HG03139 (cell line): ENCODE measurements at regions not wholly inside any gene's neighbourhood (a gene's known extent, or its start where the extent isn't known, plus 50 kb on each side); places are given as distances from the start of the nearest gene placed in this dataset.
"Not testable (repeated sequence)": the region's sequence is repeated elsewhere in the genome, so short reads cannot be mapped to it uniquely, and the experiment has no call there.

Experiments used
- ATAC-seq: cut with Tn5 transposase; IDR thresholded peaks from one replicate; pipeline ENCODE4 v1.9.1; 2021; ENCODE audit not compliant: unreplicated experiment

DNA sequence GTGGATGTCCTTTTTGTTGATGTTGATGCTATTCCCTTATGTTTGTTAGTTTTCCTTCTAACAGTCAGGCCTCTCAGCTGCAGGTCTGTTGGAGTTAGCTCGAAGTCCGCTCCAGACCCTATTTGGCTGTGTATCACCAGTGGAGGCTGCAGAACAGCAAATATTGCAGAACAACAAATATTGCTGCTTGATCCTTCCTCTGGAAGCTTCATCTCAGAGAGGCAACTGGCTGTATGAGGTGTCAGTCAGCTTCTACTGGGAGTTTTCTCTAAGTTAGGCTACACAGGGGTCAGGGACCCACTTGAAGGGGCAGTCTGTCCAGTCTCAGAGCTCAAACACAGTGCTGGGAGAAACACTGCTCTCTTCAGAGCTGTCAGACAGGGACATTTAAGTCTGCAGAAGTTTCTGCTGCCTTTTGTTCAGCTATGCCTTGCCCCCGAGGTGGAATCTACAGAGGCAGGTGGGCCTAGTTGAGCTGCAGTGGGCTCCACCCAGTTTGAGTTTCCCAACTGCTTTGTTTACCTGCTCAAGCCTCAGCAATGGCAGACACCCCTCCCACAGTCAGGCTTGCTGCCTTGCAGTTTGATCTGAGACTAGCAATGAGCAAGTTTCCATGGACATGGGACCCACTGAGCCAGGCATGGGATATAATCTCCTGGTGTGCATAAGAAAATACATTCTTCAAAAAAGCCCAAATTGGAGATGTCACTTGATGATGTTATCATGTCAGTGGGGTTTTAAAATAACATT, 99.5 kb downstream of the KDM5D start:
- ATAC-seq: no peak

DNA sequence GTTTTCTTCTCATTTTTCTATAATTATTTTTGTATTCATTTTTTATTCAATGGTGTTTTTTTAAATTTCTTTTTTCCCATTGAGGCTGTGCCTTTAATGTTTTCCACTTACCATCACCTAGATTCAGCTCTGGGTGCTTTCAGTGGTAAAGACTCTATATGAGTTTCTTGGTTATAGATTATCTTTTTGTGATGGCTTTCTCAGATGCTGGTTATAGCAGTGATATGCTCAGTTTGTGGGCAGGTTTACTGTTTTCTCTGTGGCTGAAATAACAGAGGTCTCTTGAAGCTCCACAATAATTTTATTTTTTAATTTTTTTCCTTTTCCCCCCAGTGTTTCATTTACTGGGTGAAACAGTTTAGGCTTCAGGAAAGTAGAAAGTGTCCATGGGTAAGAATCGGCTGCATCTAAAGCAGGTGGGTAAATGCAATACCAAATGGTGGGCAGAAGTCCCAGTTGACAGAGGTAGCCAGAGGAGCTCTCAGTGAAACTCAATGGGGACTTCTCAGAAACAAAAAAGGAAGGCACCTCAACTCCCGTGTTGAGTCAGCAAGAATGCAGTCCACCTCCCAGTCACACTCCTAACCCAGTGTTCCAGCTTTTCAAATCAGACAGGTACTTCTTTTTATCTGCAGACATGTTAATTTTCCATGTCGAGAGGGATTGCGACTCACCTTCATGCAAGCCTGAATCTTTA, 106.7 kb downstream of the KDM5D start:
- ATAC-seq: no peak

DNA sequence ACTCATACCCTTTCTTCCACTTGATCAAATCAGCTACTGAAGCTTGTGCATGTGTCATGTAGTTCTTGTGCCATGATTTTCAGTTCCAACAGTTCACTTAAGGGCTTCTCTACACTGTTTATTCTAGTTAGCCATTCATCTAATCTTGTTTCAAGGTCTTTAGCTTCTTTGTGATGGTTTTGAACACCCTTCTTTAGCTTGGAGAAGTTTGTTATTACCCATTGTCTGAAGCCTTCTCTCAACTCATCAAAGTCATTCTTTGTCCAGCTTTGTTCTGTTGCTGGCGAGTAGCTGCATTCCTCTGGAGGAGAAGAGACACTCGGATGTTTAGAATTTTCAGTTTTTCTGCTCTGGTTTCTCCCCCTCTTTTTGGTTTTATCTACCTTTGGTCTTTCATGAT, 115.6 kb downstream of the KDM5D start:
- ATAC-seq: no peak

DNA sequence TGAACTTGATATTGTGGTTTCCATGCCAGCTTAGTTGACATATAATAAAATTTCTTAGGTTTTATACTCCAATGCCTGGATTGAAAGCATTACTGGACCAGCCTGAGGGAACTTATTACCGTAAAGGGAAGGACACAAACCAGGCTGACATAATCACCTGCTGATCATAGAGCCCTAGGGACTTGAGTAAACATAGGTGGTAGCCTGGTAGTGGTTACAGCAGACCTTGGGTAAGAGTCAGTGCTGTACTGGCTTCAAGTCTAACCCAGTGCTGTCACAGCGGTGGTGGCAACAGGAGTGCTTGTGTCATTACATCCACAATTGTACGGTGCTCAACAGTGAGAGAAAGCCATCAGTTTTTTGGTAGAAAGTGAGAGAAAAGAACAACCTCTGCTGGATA, 122.1 kb downstream of the KDM5D start:
- ATAC-seq: no peak

DNA sequence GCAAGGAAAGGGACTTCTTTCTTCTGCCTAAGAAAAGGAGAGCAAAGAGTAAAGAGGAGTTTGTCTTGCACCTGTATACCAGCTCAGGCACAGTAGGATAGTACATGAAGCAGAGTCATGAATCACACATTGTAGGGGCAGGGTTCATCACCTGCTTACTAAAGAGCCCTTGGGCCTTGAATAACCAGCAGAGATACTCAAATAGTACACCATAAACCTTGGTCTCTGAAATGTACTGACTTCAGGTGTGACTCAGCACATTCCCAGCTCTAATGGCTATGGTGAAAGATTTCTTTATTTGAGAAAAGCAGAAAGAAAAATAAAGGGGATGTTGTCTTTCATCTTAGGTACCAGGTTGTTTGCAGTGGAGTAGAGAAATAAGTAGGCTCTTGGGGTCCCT, 122.8 kb downstream of the KDM5D start:
- ATAC-seq: no peak

DNA sequence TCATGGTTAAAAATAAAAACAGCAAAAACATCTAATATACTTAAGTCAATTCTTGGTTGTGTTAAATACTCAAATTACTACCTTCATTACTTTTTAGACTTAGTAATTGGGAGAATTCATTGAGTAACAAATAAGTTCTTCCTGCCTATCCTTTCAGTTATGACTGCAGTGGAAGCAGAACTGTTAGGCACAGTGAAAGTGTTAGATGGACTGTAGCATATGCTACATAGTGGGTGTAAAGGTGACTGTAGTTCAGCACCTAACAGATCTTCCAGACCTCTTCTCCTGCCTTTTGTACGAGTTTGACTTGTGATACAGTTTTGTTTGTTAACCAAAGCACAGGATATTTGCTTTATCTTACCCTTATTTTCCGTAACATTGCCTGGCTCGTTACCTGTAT, 143.4 kb downstream of the KDM5D start:
- no peak for ATAC-seq

DNA sequence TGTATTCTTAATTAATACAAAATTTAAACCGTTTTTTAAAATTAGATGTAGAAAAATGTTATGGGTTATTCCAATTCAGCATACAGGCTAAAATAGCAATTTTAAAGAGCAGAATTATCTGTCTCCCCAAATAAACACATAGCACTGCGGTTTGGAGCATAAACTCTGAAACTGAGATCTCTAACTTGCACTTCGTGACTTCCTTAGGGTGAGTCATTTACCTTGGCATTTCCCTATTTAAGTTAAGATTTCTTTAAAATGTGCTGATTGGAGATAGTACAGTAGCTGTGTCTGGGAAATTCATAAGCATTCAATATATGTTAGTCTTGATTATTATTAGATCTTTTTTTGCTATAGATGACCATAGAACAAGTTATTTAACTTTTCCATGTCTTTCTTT, 143.8 kb downstream of the KDM5D start:
- ATAC-seq: no peak

DNA sequence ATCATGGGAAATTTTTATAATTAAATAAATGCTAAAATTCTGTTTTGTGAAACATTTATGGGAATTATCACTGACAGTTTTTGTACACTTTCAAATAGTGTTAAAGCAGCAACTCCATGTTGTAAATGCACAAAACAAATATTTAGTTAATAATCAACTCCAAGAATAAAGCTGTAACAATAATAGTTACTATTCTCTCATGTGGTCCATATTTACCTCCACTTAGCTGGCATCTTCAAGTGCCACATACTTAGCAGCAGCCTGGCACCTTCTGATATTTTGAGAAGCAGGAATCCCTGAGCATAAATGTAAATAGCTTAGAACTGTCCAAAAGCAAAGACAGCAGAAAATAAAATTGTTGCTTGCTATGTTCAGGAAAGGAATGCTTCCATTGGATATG, 154.3 kb downstream of the KDM5D start:
- ATAC-seq: no peak

DNA sequence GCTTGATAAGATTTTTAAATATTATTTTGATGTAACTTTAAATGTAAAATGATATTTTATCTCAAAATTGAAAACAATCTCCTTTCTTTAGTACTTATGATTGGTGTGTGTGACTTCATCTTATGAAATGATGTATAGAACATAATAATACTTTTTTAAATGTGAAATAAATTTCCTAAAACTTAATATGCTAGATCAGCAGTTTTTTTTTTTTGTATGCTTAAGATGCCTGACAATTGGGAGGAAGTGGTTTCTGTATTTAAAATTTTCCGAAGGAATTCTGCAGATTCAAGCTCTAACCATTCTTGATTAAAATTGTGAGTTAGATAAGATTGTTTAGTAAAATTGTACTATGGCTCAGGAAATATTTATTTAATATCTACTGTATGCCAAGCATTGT, 154.9 kb downstream of the KDM5D start:
- ATAC-seq: no peak

DNA sequence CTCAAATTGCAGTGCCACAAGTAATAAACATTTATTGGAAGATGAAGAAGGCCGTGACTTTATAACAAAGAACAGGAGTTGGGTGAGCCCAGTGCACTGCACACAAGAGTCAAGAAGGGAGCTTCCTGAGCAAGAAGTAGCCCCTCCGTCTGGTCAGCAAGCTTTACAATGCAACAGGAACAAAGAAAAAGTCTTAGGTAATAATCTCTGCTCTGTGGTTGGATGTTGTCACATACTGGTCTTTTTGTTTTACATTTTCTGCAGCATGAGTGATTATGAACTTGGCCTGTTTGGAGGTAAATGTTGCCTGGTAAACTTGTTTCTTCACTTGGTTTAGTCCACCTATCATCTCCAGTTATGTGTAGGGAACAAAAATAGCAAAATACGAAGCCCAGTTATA, 157.2 kb downstream of the KDM5D start:
- ATAC-seq: no peak

DNA sequence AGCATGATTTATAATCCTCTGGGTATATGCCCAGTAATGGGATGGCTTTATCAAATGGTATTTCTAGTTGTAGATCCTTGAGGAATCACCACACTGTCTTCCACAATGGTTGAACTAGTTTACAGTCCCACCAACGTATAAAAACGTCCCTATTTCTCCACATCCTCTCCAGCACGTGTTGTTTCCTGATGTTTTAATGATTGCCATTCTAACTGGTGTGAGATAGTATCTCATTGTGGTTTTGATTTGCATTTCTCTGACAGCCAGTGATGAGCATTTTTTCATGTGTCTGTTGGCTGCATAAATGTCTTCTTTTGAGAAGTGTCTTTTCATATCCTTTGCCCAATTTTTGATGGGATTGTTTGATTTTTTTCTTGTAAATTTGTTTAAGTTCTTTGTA, 163.5 kb downstream of the KDM5D start:
- not testable (repeated sequence) for ATAC-seq

DNA sequence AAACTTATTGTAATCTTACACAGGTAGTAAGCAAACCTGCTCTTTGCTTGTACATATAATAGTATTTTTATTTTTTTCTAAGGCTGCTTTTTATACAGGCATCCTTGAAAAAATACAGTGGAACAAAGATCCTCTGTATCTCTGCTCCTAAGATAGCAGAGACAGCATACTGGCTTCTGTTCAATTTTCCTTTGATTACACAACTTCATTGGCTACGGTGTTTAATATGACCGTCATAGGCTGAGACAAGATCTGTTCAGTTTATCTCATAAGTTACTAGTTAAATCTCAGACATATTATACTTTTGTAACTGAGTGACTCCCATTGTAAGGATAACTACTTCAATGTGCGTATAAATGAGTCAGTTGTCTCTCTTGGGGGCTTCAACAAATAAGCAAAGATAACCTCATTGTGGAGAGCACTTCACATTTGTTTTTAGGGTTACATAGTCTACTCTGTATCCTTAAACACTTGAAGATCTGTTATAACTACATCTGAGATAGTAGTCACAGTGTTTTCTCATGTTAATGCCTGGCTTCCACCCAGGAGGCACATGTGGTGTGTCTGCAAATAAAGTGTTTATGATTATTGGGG, 166.1 kb downstream of the KDM5D start:
- no peak for ATAC-seq

DNA sequence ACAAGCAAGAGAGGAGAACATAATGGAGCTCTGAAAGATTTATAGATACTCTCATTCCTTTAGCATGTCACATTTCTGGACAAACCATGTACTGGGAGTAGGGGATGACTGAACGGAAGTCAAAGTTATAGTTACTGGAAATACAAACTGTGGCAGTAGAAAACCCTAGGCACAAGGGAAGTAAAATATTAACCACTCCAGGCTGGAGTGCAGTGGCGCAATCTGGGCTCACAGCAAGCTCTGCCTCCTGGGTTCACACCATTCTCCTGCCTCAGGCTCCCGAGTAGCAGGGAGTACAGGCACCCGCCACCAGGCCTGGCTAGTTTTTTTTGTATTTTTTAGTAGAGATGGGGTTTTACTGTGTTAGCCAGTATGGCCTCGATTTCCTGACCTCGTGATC, 167.3 kb downstream of the KDM5D start:
- no peak for ATAC-seq

DNA sequence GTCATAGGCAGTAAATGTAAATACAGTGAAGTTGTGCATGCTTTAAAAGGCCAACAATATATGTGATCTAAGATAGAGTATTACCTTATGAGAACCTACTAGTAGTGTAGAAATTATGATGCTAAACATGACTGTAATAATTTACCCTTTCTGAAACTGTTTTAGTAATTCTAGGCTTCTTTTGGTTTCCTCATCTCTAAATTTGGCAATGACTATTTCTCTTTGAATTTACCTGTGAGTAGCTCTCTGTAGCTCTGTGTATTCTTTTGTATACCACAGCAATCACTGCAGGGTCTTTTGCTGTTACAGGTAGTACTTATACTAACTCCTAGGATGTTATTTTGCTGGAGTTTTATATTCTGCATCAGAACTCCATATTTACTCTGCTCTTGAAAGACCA, 169.6 kb downstream of the KDM5D start:
- no peak for ATAC-seq

DNA sequence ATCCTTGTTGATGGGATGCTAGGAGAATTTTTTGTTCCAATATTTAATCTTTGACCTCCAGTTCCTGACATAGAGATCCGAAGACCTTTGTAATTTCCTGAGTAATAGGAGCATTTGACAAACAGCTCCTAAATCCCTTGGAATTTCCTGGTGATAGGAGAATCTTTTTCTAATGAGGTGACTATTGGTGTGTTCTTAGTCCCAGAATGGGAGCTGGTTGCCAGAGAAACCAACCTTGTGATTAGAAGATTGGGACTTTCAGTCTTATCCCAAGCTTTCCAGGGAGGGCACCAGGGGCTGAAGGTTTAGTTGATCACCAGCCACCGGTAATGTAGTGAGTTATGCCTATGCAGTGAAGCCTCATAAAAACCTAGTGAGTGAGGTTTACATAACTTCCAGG, 170.9 kb downstream of the KDM5D start:
- ATAC-seq: no peak

DNA sequence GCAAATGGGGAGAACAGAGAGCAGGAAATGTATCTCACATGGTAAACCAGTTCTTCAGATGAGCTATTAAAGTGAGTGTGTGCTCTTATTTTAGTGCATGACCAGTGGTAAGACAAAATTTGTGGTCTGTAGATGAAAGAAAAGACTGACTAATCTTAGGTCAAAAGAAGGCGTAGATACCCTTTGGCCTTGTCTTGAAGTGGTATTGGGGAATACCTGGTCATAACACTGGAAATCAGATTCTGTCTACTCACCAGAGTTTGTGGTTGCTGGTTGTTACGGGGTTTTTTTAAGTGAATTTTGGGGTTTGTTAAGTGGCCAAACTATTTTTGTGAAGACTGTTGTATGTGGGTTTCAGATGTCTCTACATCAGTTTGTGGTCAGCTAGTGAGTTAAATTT, 173.5 kb downstream of the KDM5D start:
- peak; percentile 39 for ATAC-seq

DNA sequence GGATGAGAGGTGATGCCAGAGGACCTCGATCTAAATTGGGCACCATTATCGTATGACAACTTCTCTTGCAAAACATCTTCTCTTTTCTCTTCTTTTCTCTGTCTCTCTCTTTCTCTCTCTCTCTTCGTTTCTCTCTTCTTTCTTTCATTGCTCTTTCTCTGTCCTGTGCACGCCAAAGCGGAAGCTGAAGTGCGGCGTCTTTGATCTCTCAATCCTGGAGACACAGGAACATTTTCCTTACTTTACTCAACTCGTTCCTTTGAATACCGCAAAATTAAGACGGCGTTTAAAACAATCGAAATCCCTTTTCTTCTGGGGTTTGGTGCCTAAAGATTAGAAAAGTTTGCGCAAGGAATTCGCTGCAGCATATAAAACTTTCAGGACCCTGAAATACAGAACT, 176.6 kb downstream of the KDM5D start:
- no peak for ATAC-seq

DNA sequence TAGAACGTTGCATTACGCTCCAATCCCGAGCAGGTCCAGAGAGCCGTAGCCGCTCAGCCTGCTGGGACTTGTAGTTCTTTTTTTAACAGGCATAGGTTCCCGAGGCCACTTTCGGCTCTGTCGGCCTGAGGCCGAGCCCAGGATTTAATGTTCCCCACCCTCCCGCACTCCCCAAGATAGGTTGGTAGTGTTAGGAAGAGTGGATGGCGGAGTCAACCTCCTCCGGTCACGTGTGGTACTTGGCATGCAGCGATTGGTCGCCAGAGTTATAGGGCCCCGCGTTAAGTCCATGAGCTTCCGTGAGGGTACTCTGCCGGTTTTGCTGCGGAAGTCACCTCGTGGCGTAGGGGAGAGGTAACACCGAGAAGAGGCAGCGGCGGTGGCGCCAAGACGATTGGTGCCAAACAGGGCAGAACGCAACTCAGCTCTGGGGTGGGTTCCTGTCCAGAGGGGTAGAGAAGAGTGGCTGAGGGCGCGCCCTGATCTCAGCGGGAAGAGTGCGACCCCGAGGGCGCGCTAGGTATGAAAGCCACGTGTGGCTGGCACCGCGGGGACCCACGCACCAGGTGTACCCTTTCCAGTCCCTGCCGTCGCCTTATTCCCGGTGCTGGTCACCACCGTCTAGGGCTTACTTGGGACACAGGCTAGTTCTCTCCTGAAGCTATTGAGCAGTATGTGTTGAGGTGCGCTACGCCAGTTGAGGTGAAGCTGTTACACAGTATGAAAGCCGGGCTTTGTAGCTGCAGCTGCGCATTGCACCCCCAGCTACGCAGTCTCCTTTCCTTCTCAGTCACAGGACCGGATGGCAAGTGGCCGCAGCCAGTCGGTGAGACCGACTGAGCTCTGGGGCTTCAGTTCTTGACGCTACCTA, 177.2 kb downstream of the KDM5D start:
- peak; percentile 72 for ATAC-seq

DNA sequence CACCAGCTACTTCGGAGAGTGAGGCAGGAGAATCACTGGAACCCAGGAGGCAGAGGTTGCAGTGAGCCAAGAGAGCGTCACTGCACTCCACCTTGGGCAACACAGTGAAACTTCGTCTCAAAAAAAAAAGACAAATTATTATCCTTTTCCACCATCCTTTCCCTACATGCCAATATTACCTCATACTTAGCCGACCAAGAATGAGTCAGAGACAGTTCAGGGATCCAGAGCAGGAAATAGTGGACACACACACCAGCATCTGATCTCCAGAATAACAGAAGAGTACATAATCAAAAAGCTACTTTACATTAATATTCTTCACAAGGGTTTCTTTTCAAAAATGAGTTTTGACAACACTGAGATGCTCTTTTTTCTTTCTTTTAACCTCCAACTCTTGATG, 185.4 kb downstream of the KDM5D start:
- no peak for ATAC-seq

DNA sequence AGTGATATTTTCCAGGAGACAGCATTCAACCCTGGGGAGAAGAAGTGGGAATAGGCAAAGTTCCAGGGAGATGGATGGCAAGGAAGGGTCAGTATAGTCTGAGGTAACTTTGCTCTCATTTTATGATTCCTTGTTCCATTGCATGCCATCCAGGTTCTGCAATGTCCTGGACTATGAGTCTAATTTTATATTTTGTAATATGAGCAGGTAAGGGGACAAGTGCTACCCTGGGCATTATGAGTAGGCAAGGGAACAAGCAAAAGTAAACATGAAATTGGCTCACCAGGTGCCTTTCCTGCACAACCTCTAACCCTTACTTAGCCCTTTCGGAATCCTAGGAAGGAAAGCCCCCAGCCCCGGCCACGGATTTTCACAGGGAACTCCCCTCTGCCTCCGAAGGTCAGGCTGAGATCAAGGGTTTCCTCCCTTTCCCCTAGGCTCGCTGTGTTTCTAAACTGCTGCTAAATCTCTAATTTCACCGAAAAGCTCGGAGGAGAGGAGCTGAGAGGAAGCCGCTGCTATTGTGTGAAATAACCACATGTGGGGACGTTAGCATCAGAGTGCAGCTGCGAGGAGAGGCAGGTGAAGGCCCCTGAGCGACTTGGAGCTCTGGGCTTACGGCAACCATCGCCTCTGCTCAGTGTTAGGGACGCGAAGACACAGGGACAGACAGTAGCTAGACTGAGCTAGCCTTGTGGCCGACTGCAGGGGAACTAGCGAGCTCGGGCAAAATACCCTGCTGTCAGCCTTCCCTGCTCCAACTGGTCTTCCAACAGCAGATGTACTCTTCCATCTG, 194.7 kb downstream of the KDM5D start:
- no peak for ATAC-seq
